OCI-LY1 (cell line): ENCODE measurements at regions not wholly inside any gene's neighbourhood (a gene's known extent, or its start where the extent isn't known, plus 50 kb on each side); places are given as distances from the start of the nearest gene placed in this dataset.

Source experiments
- H2AFZ ChIP-seq: fragments of 200-600 bp; sonication (generic), shearing (Covaris generic); 2 replicates; pipeline ENCODE4 v1.6.0; 2014; ENCODE audit warnings: antibody characterized with exemption, mild to moderate bottlenecking, low read length
- H3F3A ChIP-seq: fragments of 200-600 bp; sonication (generic), shearing (Covaris generic); 2 replicates; pipeline ENCODE4 v1.6.0; 2014; ENCODE audit warnings: mild to moderate bottlenecking, antibody characterized with exemption, low read length, moderate library complexity; ENCODE audit not compliant: insufficient read depth
- H3K27ac ChIP-seq: fragments of 200-600 bp; sonication (generic); 2 replicates; pipeline ENCODE4 v1.5.1; 2014; ENCODE audit warnings: low read length, mixed run types, mild to moderate bottlenecking, low read depth; ENCODE audit not compliant: poor library complexity, severe bottlenecking
- H3K27me3 ChIP-seq: fragments of 200-600 bp; sonication (generic); 2 replicates; pipeline ENCODE4 v1.6.0; 2014; ENCODE audit warnings: antibody characterized with exemption, mild to moderate bottlenecking, low read length, moderate library complexity; ENCODE audit not compliant: insufficient read depth
- H3K36me3 ChIP-seq: fragments of 200-600 bp; sonication (generic); 2 replicates; pipeline ENCODE4 v1.6.1; 2014; ENCODE audit warnings: mild to moderate bottlenecking, antibody characterized with exemption, low read length, moderate library complexity, mixed read lengths; ENCODE audit not compliant: insufficient read depth
- H3K4me1 ChIP-seq: fragments of 200-600 bp; sonication (generic); 2 replicates; pipeline ENCODE4 v1.5.1; 2014; ENCODE audit warnings: mild to moderate bottlenecking, low read length, moderate library complexity; ENCODE audit not compliant: insufficient read depth, severe bottlenecking
- H3K4me2 ChIP-seq: fragments of 200-600 bp; sonication (generic), shearing (Covaris generic); 2 replicates; pipeline ENCODE4 v1.6.1; 2014; ENCODE audit warnings: low read length
- H3K4me3 ChIP-seq: fragments of 200-600 bp; sonication (generic); 2 replicates; pipeline ENCODE4 v1.5.1; 2014; ENCODE audit warnings: low read length, low read depth, mild to moderate bottlenecking, mixed read lengths; ENCODE audit not compliant: poor library complexity, severe bottlenecking
- H3K79me2 ChIP-seq: fragments of 200-600 bp; shearing (Covaris generic); 2 replicates; pipeline ENCODE4 v1.6.1; 2016; ENCODE audit warnings: mixed run types, low read length, mixed read lengths; ENCODE audit not compliant: insufficient read depth
- H3K9ac ChIP-seq: fragments of 200-600 bp; sonication (generic), shearing (Covaris generic); 2 replicates; pipeline ENCODE4 v1.6.1; 2014; ENCODE audit warnings: mild to moderate bottlenecking, low read length, mixed read lengths
- H3K9me2 ChIP-seq: fragments of 200-600 bp; sonication (generic), shearing (Covaris generic); 2 replicates; pipeline ENCODE4 v1.6.1; 2014; ENCODE audit warnings: low read depth, mild to moderate bottlenecking, low read length, mixed read lengths
- H3K9me3 ChIP-seq: fragments of 200-600 bp; shearing (Covaris generic); 2 replicates; pipeline ENCODE4 v1.6.1; 2014; ENCODE audit warnings: low read length, mixed read lengths
- H4K20me1 ChIP-seq: fragments of 200-600 bp; sonication (generic), shearing (Covaris generic); 2 replicates; pipeline ENCODE4 v1.6.0; 2016; ENCODE audit warnings: mild to moderate bottlenecking, low read length; ENCODE audit not compliant: insufficient read depth
- CTCF ChIP-seq: fragments of 200-600 bp; sonication (generic), shearing (Covaris generic); IDR thresholded peaks from 2 replicates; pipeline ENCODE4 v1.5.1; 2017; ENCODE audit warnings: mild to moderate bottlenecking, antibody characterized with exemption, low read length, moderate library complexity, mixed read lengths
- EZH2 ChIP-seq: fragments of 200-600 bp; sonication (generic), shearing (Covaris generic); IDR thresholded peaks from 2 replicates; pipeline ENCODE4 v1.8.0; 2017; ENCODE audit warnings: borderline replicate concordance, mixed run types, mild to moderate bottlenecking, antibody characterized with exemption, low read length, moderate library complexity, mixed read lengths

- H3F3A ChIP-seq, result no peaks in the 10 kb centered on the region
- no peaks in the 10 kb centered on the region for H4K20me1 ChIP-seq
- no peak overlapping the region for H3K4me3 ChIP-seq
- no peaks in the 10 kb centered on the region for H3K36me3 ChIP-seq
- no peaks in the 10 kb centered on the region for H3K9me3 ChIP-seq
- H3K4me1 ChIP-seq, result peaks cover 45% of the 10 kb centered on the region
- no peak overlapping the region for H2AFZ ChIP-seq
- H3K27me3 ChIP-seq, result no peaks in the 10 kb centered on the region
- H3K27ac ChIP-seq, result peak overlapping the region; percentile 52
- H3K4me2 ChIP-seq, result peak overlapping the region; percentile 15; the same call in 1 of the 2 replicates
- H3K79me2 ChIP-seq, result no peaks in the 10 kb centered on the region
- H3K9me2 ChIP-seq, result no peaks in the 10 kb centered on the region
- no peak overlapping the region for H3K9ac ChIP-seq
- TF ChIP-seq EZH2, result no peak
- no peak for TF ChIP-seq CTCF
Measured at GRCh38 chr2:195333869-195334268, 323.2 kb upstream of the SLC39A10 start.

GRCh38 chr2:195331966-195332365 lies 325.1 kb upstream of the SLC39A10 start:
- no peak overlapping the region for H3K4me2 ChIP-seq
- H3K4me3 ChIP-seq, result no peak overlapping the region
- TF ChIP-seq EZH2 (no peak), CTCF (no peak)
- H3K9ac ChIP-seq, result no peak overlapping the region
- no peaks in the 10 kb centered on the region for H3K9me3 ChIP-seq
- H3K27ac ChIP-seq, result no peak overlapping the region
- no peaks in the 10 kb centered on the region for H3K36me3 ChIP-seq
- no peaks in the 10 kb centered on the region for H3K79me2 ChIP-seq
- H4K20me1 ChIP-seq, result no peaks in the 10 kb centered on the region
- peaks cover 45% of the 10 kb centered on the region for H3K4me1 ChIP-seq
- no peaks in the 10 kb centered on the region for H3K9me2 ChIP-seq
- no peaks in the 10 kb centered on the region for H3K27me3 ChIP-seq
- no peak overlapping the region for H2AFZ ChIP-seq
- no peaks in the 10 kb centered on the region for H3F3A ChIP-seq

- Histone ChIP-seq H3K36me3 (no peaks in the 10 kb centered on the region), H3K4me2 (no peak overlapping the region), H3K9me3 (no peaks in the 10 kb centered on the region), H3K9me2 (no peaks in the 10 kb centered on the region), H2AFZ (no peak overlapping the region), H3K4me3 (no peak overlapping the region), H4K20me1 (no peaks in the 10 kb centered on the region), H3K79me2 (no peaks in the 10 kb centered on the region), H3K27me3 (no peaks in the 10 kb centered on the region), H3K27ac (peak overlapping the region; percentile 74), H3K9ac (no peak overlapping the region), H3K4me1 (peaks cover 45% of the 10 kb centered on the region), H3F3A (no peaks in the 10 kb centered on the region)
- TF ChIP-seq EZH2 (no peak), CTCF (no peak)
Measured at GRCh38 chr2:195331129-195331528, 325.9 kb upstream of the SLC39A10 start.
